HCT116 (cell line): ENCODE measurements at regions not wholly inside any gene's neighbourhood (a gene's known extent, or its start where the extent isn't known, plus 50 kb on each side); places are given as distances from the start of the nearest gene placed in this dataset.

Experiments
- ATAC-seq: fragments of 200-7000 bp; cut with Tn5 transposase; 2 replicates; pipeline ENCODE4 v1.9.1; 2020; ENCODE audit warnings: mild to moderate bottlenecking, moderate library complexity
- BruUV-seq: library from RNA; stranded (reverse); fragments of 400-500 nt; replicated peaks from 2 replicates; lab custom pipeline; 2021; lab: Mats Ljungman, UMichigan
- CTCF ChIA-PET: fragments of 300-600 bp; sonication (Branson Sonifier 250); formaldehyde crosslinking; loops from one replicate; lab custom pipeline; 2021; ENCODE audit warnings: antibody characterized with exemption; lab: Charles Lee
- POLR2A ChIA-PET: fragments of 300-600, 350-600 bp; sonication (Branson Sonifier 250); formaldehyde crosslinking; loops from one replicate; lab custom pipeline; 2021; ENCODE audit warnings: antibody characterized with exemption; lab: Charles Lee
- RAD21 ChIA-PET, 2 experiments: fragments of 300-600 bp; sonication (Branson Sonifier 250); formaldehyde crosslinking; loops; one replicate each; lab custom pipeline; 2023; ENCODE audit warnings: low total read pairs in 2 of 2; ENCODE audit not compliant: uncharacterized antibody in 2 of 2, unreplicated experiment in 2 of 2, low non-redundant PET in 1 of 2; lab: Charles Lee
- DNase-seq: peaks from one replicate; pipeline ENCODE4 v3.0.0-alpha.2; 2010; ENCODE audit warnings: low read depth, low spot score
- H2AFZ ChIP-seq: fragments of 200-600 bp; shearing (Covaris generic), sonication (generic); 2 replicates; pipeline ENCODE4 v1.6.1; 2017; ENCODE audit warnings: low read depth, mixed run types, mixed read lengths, antibody characterized with exemption, low read length; ENCODE audit not compliant: poor library complexity, severe bottlenecking
- H3K27ac ChIP-seq: 2 replicates; pipeline ENCODE4 v1.5.1; 2012; ENCODE audit warnings: low read depth, low read length
- H3K27me3 ChIP-seq: fragments of 200-600 bp; sonication (generic); 2 replicates; pipeline ENCODE4 v1.6.1; 2016; ENCODE audit warnings: mixed run types, low read length, mixed read lengths; ENCODE audit not compliant: insufficient read depth
- H3K36me3 ChIP-seq, 2 experiments: fragments of 200-500 bp in 1 of 2; fragments of 200-600 bp in 1 of 2; sonication (Bioruptor generic) in 1 of 2; sonication (generic) in 1 of 2; 2 replicates each; pipeline versions ENCODE4 v1.5.1 to v1.6.1; 2014 to 2016; ENCODE audit warnings: low read length in 2 of 2, inconsistent platforms in 1 of 2, mixed read lengths in 1 of 2, mixed run types in 1 of 2; ENCODE audit not compliant: insufficient read depth in 2 of 2, control insufficient read depth in 1 of 2
- H3K4me1 ChIP-seq, 2 experiments: fragments of 200-600 bp in 1 of 2; sonication (generic) in 1 of 2; 2 replicates each; pipeline versions ENCODE4 v1.5.1 to v1.6.1; 2012 to 2017; ENCODE audit warnings: low read length in 2 of 2, inconsistent platforms in 1 of 2, mild to moderate bottlenecking in 1 of 2, mixed read lengths in 1 of 2, mixed run types in 1 of 2, moderate library complexity in 1 of 2; ENCODE audit not compliant: insufficient read depth in 2 of 2, control insufficient read depth in 1 of 2
- H3K4me2 ChIP-seq: fragments of 200-600 bp; sonication (generic); 2 replicates; pipeline ENCODE4 v1.6.1; 2017; ENCODE audit warnings: mixed run types, low read length, mixed read lengths
- H3K4me3 ChIP-seq, 2 experiments: fragments of 200-600 bp in 1 of 2; sonication (generic) in 1 of 2; replicated peaks in 1 of 2; 2 replicates each; pipeline ENCODE4 v1.5.1; 2011 to 2016; ENCODE audit warnings: low read length in 2 of 2, control low read depth in 1 of 2, low read depth in 1 of 2, mild to moderate bottlenecking in 1 of 2, mixed read lengths in 1 of 2, mixed run types in 1 of 2
- H3K79me2 ChIP-seq: fragments of 200-600 bp; sonication (generic); 2 replicates; pipeline ENCODE4 v1.6.1; 2017; ENCODE audit warnings: mild to moderate bottlenecking, mixed run types, low read length, moderate library complexity, mixed read lengths; ENCODE audit not compliant: insufficient read depth
- H3K9ac ChIP-seq: fragments of 200-600 bp; sonication (generic); 2 replicates; pipeline ENCODE4 v1.6.1; 2016; ENCODE audit warnings: low read length, mixed read lengths
- H3K9me2 ChIP-seq: fragments of 200-600 bp; sonication (generic), shearing (Covaris generic); 2 replicates; pipeline ENCODE4 v1.6.1; 2017; ENCODE audit warnings: mixed run types, mild to moderate bottlenecking, moderate library complexity; ENCODE audit not compliant: insufficient read depth
- H3K9me3 ChIP-seq, 2 experiments: fragments of 200-500 bp in 1 of 2; fragments of 200-600 bp in 1 of 2; sonication (Bioruptor generic) in 1 of 2; sonication (generic) in 1 of 2; 2 replicates each; pipeline ENCODE4 v1.6.1; 2014 to 2017; ENCODE audit warnings: low read length in 2 of 2, mixed read lengths in 2 of 2, inconsistent platforms in 1 of 2, low read depth in 1 of 2, mild to moderate bottlenecking in 1 of 2, mixed run types in 1 of 2, moderate library complexity in 1 of 2; ENCODE audit not compliant: control insufficient read depth in 1 of 2, insufficient read depth in 1 of 2
- H4K20me1 ChIP-seq: fragments of 200-600 bp; sonication (generic), shearing (Covaris generic); 2 replicates; pipeline ENCODE4 v1.6.1; 2017; ENCODE audit warnings: mixed run types, mild to moderate bottlenecking, moderate library complexity; ENCODE audit not compliant: insufficient read depth
- CBX3 ChIP-seq: IDR thresholded peaks from 2 replicates; pipeline ENCODE4 v1.6.1; 2012; ENCODE audit warnings: low read depth
- CEBPB ChIP-seq: IDR thresholded peaks from 2 replicates; pipeline ENCODE4 v1.6.1; 2012; ENCODE audit warnings: low read depth
- EZH2 ChIP-seq: fragments of 200-600 bp; sonication (generic); IDR thresholded peaks from 2 replicates; pipeline ENCODE4 v1.6.1; 2017; ENCODE audit warnings: antibody characterized with exemption, mixed run types
- EZH2phosphoT487 ChIP-seq: fragments of 200-600 bp; IDR thresholded peaks from 2 replicates; pipeline ENCODE4 v1.6.1; 2018; ENCODE audit warnings: antibody characterized with exemption, borderline replicate concordance
- FOSL1 ChIP-seq: IDR thresholded peaks from 2 replicates; pipeline ENCODE4 v1.6.1; 2012; ENCODE audit warnings: low read depth
- JUND ChIP-seq: IDR thresholded peaks from 2 replicates; pipeline ENCODE4 v1.6.1; 2012
- RAD21 ChIP-seq: IDR thresholded peaks from 2 replicates; pipeline ENCODE4 v1.6.1; 2012; ENCODE audit warnings: low read depth, mild to moderate bottlenecking
- SIN3A ChIP-seq: IDR thresholded peaks from 2 replicates; pipeline ENCODE4 v1.6.1; 2012; ENCODE audit warnings: low read depth
- SP1 ChIP-seq: IDR thresholded peaks from 2 replicates; pipeline ENCODE4 v1.6.1; 2012; ENCODE audit warnings: low read depth
- SRF ChIP-seq: IDR thresholded peaks from 2 replicates; pipeline ENCODE4 v1.6.1; 2012; ENCODE audit warnings: low read depth
- TCF7L2 ChIP-seq: IDR thresholded peaks from 2 replicates; pipeline ENCODE4 v1.7.0; 2011; ENCODE audit warnings: borderline replicate concordance, inconsistent platforms; ENCODE audit not compliant: insufficient read depth, insufficient read length; ENCODE audit errors: extremely low read depth
- YY1 ChIP-seq: IDR thresholded peaks from 2 replicates; pipeline ENCODE4 v1.6.1; 2011; ENCODE audit warnings: low read length, low read depth, moderate library complexity, mild to moderate bottlenecking; ENCODE audit not compliant: insufficient replicate concordance; ENCODE audit errors: extremely low read depth
- ZFX ChIP-seq: fragments of 450-650 bp; IDR thresholded peaks from 2 replicates; pipeline ENCODE4 v1.6.1; 2017
- ZNF274 ChIP-seq: fragments of 200-500 bp; sonication (Bioruptor generic); IDR thresholded peaks from 2 replicates; pipeline ENCODE4 v1.6.1; 2014; ENCODE audit warnings: mild to moderate bottlenecking, low read depth, low read length, inconsistent platforms
- intact Hi-C: fragments of 100-400 bp; cut with micrococcal nuclease; formaldehyde crosslinking; loops from 2 replicates; pipeline ENCODE4 v1.10.0; 2022
- TF ChIP-seq, protein P1 (sequence below): IDR thresholded peaks from 2 replicates; pipeline ENCODE4 v1.6.1; 2012
- TF ChIP-seq, protein P2 (sequence below): IDR thresholded peaks from 2 replicates; pipeline ENCODE4 v1.6.1; 2012

DNA sequence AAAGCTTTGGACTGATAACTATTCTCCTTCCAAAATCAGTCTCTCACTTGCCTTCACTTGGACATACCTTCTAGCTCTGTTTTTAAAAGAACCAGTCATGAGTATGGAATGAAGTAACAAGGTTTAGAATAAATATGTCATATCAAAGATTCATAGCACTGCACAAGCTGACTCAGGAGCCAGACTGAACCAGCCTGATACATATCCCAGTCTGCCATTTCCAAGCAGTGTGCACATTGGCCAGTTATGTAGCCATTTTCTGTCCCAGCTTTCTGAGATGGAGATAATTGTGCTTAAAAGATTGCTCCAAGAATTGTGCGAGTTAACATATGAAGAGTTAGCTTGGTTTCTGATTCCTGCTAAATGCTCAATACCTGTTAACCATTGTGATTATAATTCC lies 311.3 kb downstream of the C11orf87 start (continued):
- TF ChIP-seq YY1 (no peak), EZH2 (no peak), ZNF274 (no peak), JUND (no peak), TCF7L2 (no peak), SP1 (no peak), SIN3A (no peak)
- TF ChIP-seq, protein P1, sequence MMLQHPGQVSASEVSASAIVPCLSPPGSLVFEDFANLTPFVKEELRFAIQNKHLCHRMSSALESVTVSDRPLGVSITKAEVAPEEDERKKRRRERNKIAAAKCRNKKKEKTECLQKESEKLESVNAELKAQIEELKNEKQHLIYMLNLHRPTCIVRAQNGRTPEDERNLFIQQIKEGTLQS, result no peak
- TF ChIP-seq, all 23 proteins: peak for 0

DNA sequence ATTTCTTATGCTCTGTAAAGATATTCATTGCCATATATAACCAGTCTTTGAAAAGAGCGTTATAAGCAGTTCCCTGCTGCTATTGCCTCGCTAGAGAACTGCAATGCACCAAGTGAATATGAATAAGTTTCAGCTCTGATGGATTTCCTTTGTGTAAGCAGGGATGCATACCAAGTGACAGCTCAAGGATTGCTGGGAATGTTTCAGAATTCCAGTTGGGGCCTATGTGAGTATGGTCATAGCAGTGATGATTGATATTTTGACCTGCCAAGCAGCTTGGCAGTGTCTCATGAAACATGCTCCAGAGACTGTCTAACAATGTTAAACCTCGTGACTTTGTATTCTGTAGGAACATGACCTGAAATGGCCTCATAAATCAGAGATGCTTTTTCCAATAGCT lies 312.6 kb downstream of the C11orf87 start:
- peaks cover 0 to 3% of the 10 kb centered on the region in 2 experiments; a peak in 1 of 4 replicates for H3K4me1 ChIP-seq
- no peaks in the 10 kb centered on the region for H3K79me2 ChIP-seq
- H3K9me3 ChIP-seq, result no peaks in the 10 kb centered on the region
- H3K27ac ChIP-seq, result no peak overlapping the region
- RAD21 ChIA-PET, result no interaction called here
- H3K4me2 ChIP-seq, result no peak overlapping the region
- TF ChIP-seq CEBPB, result no peak
- TF ChIP-seq YY1, result no peak
- TF ChIP-seq, protein P2, sequence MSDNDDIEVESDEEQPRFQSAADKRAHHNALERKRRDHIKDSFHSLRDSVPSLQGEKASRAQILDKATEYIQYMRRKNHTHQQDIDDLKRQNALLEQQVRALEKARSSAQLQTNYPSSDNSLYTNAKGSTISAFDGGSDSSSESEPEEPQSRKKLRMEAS, result no peak
- TF ChIP-seq FOSL1, result no peak
- no peak for TF ChIP-seq EZH2phosphoT487
- TF ChIP-seq EZH2, result no peak
- no peak for TF ChIP-seq JUND
- TF ChIP-seq SIN3A, result no peak
- no peak for TF ChIP-seq ZFX
- TF ChIP-seq CBX3, result no peak
- no peak for TF ChIP-seq SRF
- no peak for TF ChIP-seq RAD21
- DNase-seq, result no peak
- no peaks in the 10 kb centered on the region for H3K27me3 ChIP-seq
- H2AFZ ChIP-seq, result no peak overlapping the region
- BruUV-seq, result no TSS peak
- H3K9me2 ChIP-seq, result no peaks in the 10 kb centered on the region
- no peak for ATAC-seq
- no peak overlapping the region for H3K9ac ChIP-seq
- intact Hi-C loops, result no loop called here
- CTCF ChIA-PET, result interaction anchor here (0.9 kb wide), 1 partner anchor 205 kb away, joined by 3 read pairs; no protein-coding TSS in a partner anchor
- no peak overlapping the region for H3K4me3 ChIP-seq
- H4K20me1 ChIP-seq, result no peaks in the 10 kb centered on the region
- H3K36me3 ChIP-seq, result no peaks in the 10 kb centered on the region
- POLR2A ChIA-PET, result no interaction called here
